H9 (cell line): ENCODE measurements at regions not wholly inside any gene's neighbourhood (a gene's known extent, or its start where the extent isn't known, plus 50 kb on each side); places are given as distances from the start of the nearest gene placed in this dataset.

Source experiments
- DNase-seq: peaks from one replicate; pipeline ENCODE4 v3.0.0-alpha.2; 2017
- H2AFZ ChIP-seq: one replicate; pipeline ENCODE4 v1.6.1; 2013; ENCODE audit warnings: mild to moderate bottlenecking, low read length, control low read depth, moderate library complexity
- H2AK5ac ChIP-seq: 2 replicates; pipeline ENCODE4 v1.6.1; 2013; ENCODE audit warnings: low read length, control low read depth, mixed read lengths; ENCODE audit not compliant: insufficient read length
- H2BK120ac ChIP-seq: one replicate; pipeline ENCODE4 v1.6.1; 2013; ENCODE audit warnings: low read depth, mild to moderate bottlenecking, low read length, control low read depth, inconsistent platforms; ENCODE audit not compliant: poor library complexity, severe bottlenecking
- H2BK12ac ChIP-seq: 2 replicates; pipeline ENCODE4 v1.6.1; 2013; ENCODE audit warnings: low read length, control low read depth, mixed read lengths, low read depth; ENCODE audit not compliant: insufficient read length
- H2BK15ac ChIP-seq: 2 replicates; pipeline ENCODE4 v1.6.1; 2013; ENCODE audit warnings: low read depth, low read length, control low read depth
- H2BK20ac ChIP-seq: one replicate; pipeline ENCODE4 v1.6.1; 2013; ENCODE audit warnings: low read depth, mild to moderate bottlenecking, low read length, control low read depth, inconsistent platforms; ENCODE audit not compliant: poor library complexity, severe bottlenecking
- H2BK5ac ChIP-seq: 2 replicates; pipeline ENCODE4 v1.6.1; 2013; ENCODE audit warnings: low read length, control low read depth, mixed read lengths; ENCODE audit not compliant: insufficient read length
- H3K14ac ChIP-seq: 2 replicates; pipeline ENCODE4 v1.6.1; 2013; ENCODE audit warnings: low read length, control low read depth; ENCODE audit not compliant: insufficient read depth
- H3K18ac ChIP-seq: 2 replicates; pipeline ENCODE4 v1.6.1; 2013; ENCODE audit warnings: low read depth, mild to moderate bottlenecking, mixed read lengths, low read length, control low read depth; ENCODE audit not compliant: insufficient read length
- H3K23ac ChIP-seq: 2 replicates; pipeline ENCODE4 v1.6.1; 2013; ENCODE audit warnings: low read length, control low read depth, mixed read lengths, low read depth; ENCODE audit not compliant: insufficient read length
- H3K23me2 ChIP-seq: 2 replicates; pipeline ENCODE4 v1.6.1; 2013; ENCODE audit warnings: low read depth, mild to moderate bottlenecking, mixed read lengths, low read length, control low read depth; ENCODE audit not compliant: insufficient read length, poor library complexity, severe bottlenecking
- H3K27ac ChIP-seq: 2 replicates; pipeline ENCODE4 v1.5.1; 2013; ENCODE audit warnings: low read length, control low read depth, mixed read lengths, low read depth; ENCODE audit not compliant: insufficient read length
- H3K27me3 ChIP-seq: 2 replicates; pipeline ENCODE4 v1.6.1; 2013; ENCODE audit warnings: low read length, control low read depth, inconsistent platforms; ENCODE audit not compliant: insufficient read depth
- H3K4ac ChIP-seq: 2 replicates; pipeline ENCODE4 v1.6.1; 2013; ENCODE audit warnings: low read depth, mild to moderate bottlenecking, control low read depth, inconsistent platforms, low read length, moderate library complexity
- H3K4me1 ChIP-seq: 2 replicates; pipeline ENCODE4 v1.6.1; 2013; ENCODE audit warnings: low read length, control low read depth, inconsistent platforms; ENCODE audit not compliant: insufficient read depth
- H3K4me2 ChIP-seq: 2 replicates; pipeline ENCODE4 v1.6.1; 2013; ENCODE audit warnings: low read length, control low read depth, mixed read lengths; ENCODE audit not compliant: insufficient read length, insufficient read depth
- H3K56ac ChIP-seq: 2 replicates; pipeline ENCODE4 v1.6.1; 2013; ENCODE audit warnings: low read depth, mild to moderate bottlenecking, mixed read lengths, low read length, control low read depth; ENCODE audit not compliant: insufficient read length
- H3K79me1 ChIP-seq: 2 replicates; pipeline ENCODE4 v1.6.1; 2013; ENCODE audit warnings: low read depth, mild to moderate bottlenecking, moderate library complexity, low read length, control low read depth, inconsistent platforms; ENCODE audit not compliant: insufficient read depth, poor library complexity, severe bottlenecking
- H3K79me2 ChIP-seq: 2 replicates; pipeline ENCODE4 v1.6.1; 2013; ENCODE audit warnings: low read length, control low read depth, inconsistent platforms; ENCODE audit not compliant: insufficient read depth
- H3K9ac ChIP-seq: 2 replicates; pipeline ENCODE4 v1.6.1; 2013; ENCODE audit warnings: low read length, control low read depth, mixed read lengths; ENCODE audit not compliant: insufficient read length; ENCODE audit errors: extremely low read depth
- H3K9me3 ChIP-seq: one replicate; pipeline ENCODE4 v1.6.1; 2013; ENCODE audit warnings: low read depth, low read length, inconsistent platforms; ENCODE audit not compliant: control insufficient read depth
- H3T11ph ChIP-seq: one replicate; pipeline ENCODE4 v1.6.1; 2013; ENCODE audit warnings: mild to moderate bottlenecking, low read length, control low read depth, inconsistent platforms
- H4K20me1 ChIP-seq: one replicate; pipeline ENCODE4 v1.6.1; 2013; ENCODE audit not compliant: control insufficient read depth, insufficient read length, insufficient read depth
- H4K5ac ChIP-seq: 2 replicates; pipeline ENCODE4 v1.6.1; 2013; ENCODE audit warnings: low read depth, mild to moderate bottlenecking, mixed read lengths, low read length, control low read depth; ENCODE audit not compliant: insufficient read length
- H4K8ac ChIP-seq: replicated peaks from 2 replicates; pipeline ENCODE4 v1.6.1; 2013; ENCODE audit warnings: low read length, control low read depth, mixed read lengths, low read depth; ENCODE audit not compliant: insufficient read length
- H4K91ac ChIP-seq: 2 replicates; pipeline ENCODE4 v1.6.1; 2013; ENCODE audit warnings: low read depth, mild to moderate bottlenecking, moderate library complexity, mixed read lengths, low read length, control low read depth; ENCODE audit not compliant: insufficient read length
- H3K27ac Mint-ChIP-seq, 3 experiments: 2 replicates in 2 of 3; 3 replicates in 1 of 3; pipeline ENCODE4 v1.8.0; 2020 to 2021; ENCODE audit warnings: mixed read lengths in 3 of 3, mild to moderate bottlenecking in 1 of 3, moderate library complexity in 1 of 3
- H3K27me3 Mint-ChIP-seq: 2 replicates; pipeline ENCODE4 v1.8.0; 2021; ENCODE audit warnings: low read depth, mild to moderate bottlenecking, moderate library complexity, mixed read lengths
- H3K36me3 Mint-ChIP-seq, 3 experiments: 2 replicates in 2 of 3; 3 replicates in 1 of 3; pipeline ENCODE4 v1.8.0; 2020 to 2021; ENCODE audit warnings: low read depth in 3 of 3, mixed read lengths in 3 of 3; ENCODE audit not compliant: insufficient read depth in 1 of 3
- H3K4me1 Mint-ChIP-seq, 2 experiments: 2 replicates each; pipeline ENCODE4 v1.8.0; 2020; ENCODE audit warnings: mixed read lengths in 2 of 2
- H3K4me3 Mint-ChIP-seq, 2 experiments: 2 replicates in 1 of 2; 3 replicates in 1 of 2; pipeline ENCODE4 v1.8.0; 2020 to 2021; ENCODE audit warnings: mild to moderate bottlenecking in 2 of 2, mixed read lengths in 2 of 2, moderate library complexity in 1 of 2
- H3K9me3 Mint-ChIP-seq, 2 experiments: 2 replicates in 1 of 2; 3 replicates in 1 of 2; pipeline ENCODE4 v1.8.0; 2020; ENCODE audit warnings: mild to moderate bottlenecking in 2 of 2, mixed read lengths in 2 of 2, moderate library complexity in 1 of 2
- CTCF ChIP-seq: fragments of 200-600 bp; sonication (generic); conservative IDR thresholded peaks from 3 replicates; pipeline ENCODE4 v1.8.0; 2021; ENCODE audit warnings: antibody characterized with exemption, mild to moderate bottlenecking
- WGBS: extraction: QIAGEN DNeasy Blood & Tissue Kit; methylation state at CpG from one replicate; pipeline ENCODE4 v1.1.7; 2013; ENCODE audit warnings: missing lambda C conversion rate, low lambda C conversion rate, mixed read lengths; ENCODE audit not compliant: insufficient read length; ENCODE audit errors: extremely low coverage; 5-methylcytosine and 5-hydroxymethylcytosine counted together

DNA sequence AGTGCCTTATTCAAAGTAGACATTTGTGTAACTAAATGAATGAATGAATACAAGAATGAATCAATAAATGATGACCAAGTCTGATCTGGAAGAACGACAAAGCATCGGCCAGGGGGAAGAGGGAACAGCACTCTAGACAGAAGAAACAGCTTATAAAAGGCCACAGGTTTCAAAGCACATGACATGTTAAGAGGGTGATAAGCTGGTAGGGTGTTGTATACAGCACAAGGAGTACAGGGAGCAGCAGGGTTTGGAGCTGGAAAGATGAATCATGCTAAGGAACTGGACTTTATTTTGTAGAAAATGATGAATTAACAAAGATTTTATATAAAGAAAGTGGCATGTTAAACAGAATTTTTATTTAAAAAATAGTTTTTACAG is 302.5 kb downstream of the NUAK1 start:
- H2AK5ac ChIP-seq: no peak overlapping the region
- H3K56ac ChIP-seq: no peak overlapping the region
- DNase-seq: no peak
- Mint-ChIP-seq H3K36me3 (no peaks in the 10 kb centered on the region), H3K4me1 (no peaks in the 10 kb centered on the region), H3K27me3 (no peaks in the 10 kb centered on the region; the same call in 1 of the 2 replicates), H3K27ac (no peak overlapping the region), H3K4me3 (no peak overlapping the region), H3K9me3 (no peaks in the 10 kb centered on the region)
- no peaks in the 10 kb centered on the region for H3K79me1 ChIP-seq
- no peak overlapping the region for H2BK15ac ChIP-seq
- H3K23me2 ChIP-seq: no peaks in the 10 kb centered on the region
- no peak overlapping the region for H2BK12ac ChIP-seq
- H3K79me2 ChIP-seq: no peaks in the 10 kb centered on the region
- WGBS: no CpG with 5 or more reads among the region's 2 CpGs
- no peaks in the 10 kb centered on the region for H4K20me1 ChIP-seq
- no peaks in the 10 kb centered on the region for H3K4me1 ChIP-seq
- no peak overlapping the region for H2BK120ac ChIP-seq
- TF ChIP-seq CTCF: no peak
- no peak overlapping the region for H4K8ac ChIP-seq
- no peak overlapping the region for H4K91ac ChIP-seq
- H3K23ac ChIP-seq: no peak overlapping the region
- no peak overlapping the region for H4K5ac ChIP-seq
- H3T11ph ChIP-seq: no peak overlapping the region
- no peak overlapping the region for H2BK20ac ChIP-seq
- H3K4me2 ChIP-seq: no peak overlapping the region
- no peak overlapping the region for H3K9ac ChIP-seq
- H3K14ac ChIP-seq: no peak overlapping the region
- no peaks in the 10 kb centered on the region for H3K27me3 ChIP-seq
- H3K27ac ChIP-seq: no peak overlapping the region
- no peak overlapping the region for H2BK5ac ChIP-seq
- H3K4ac ChIP-seq: no peak overlapping the region
- H2AFZ ChIP-seq: no peak overlapping the region
- H3K18ac ChIP-seq: no peak overlapping the region
- H3K9me3 ChIP-seq: no peaks in the 10 kb centered on the region
